HFFc6 (cell line): ENCODE measurements at regions not wholly inside any gene's neighbourhood (a gene's known extent, or its start where the extent isn't known, plus 50 kb on each side); places are given as distances from the start of the nearest gene placed in this dataset.
"Not testable (repeated sequence)": the region's sequence is repeated elsewhere in the genome, so short reads cannot be mapped to it uniquely, and the experiment has no call there.

Experiments used
- DNase-seq: peaks from one replicate; pipeline ENCODE4 v3.0.0-alpha.2; 2018
- H3K27ac Mint-ChIP-seq: 2 replicates; pipeline ENCODE4 v1.8.0; 2020; ENCODE audit warnings: mild to moderate bottlenecking, mixed read lengths
- H3K27me3 Mint-ChIP-seq: 2 replicates; pipeline ENCODE4 v1.8.0; 2021; ENCODE audit warnings: mild to moderate bottlenecking, moderate library complexity, mixed read lengths; ENCODE audit not compliant: insufficient read depth
- H3K36me3 Mint-ChIP-seq: 2 replicates; pipeline ENCODE4 v1.8.0; 2021; ENCODE audit warnings: low read depth, mixed read lengths
- H3K4me1 Mint-ChIP-seq: 2 replicates; pipeline ENCODE4 v1.8.0; 2020; ENCODE audit warnings: low read depth, mixed read lengths
- H3K4me3 Mint-ChIP-seq: 2 replicates; pipeline ENCODE4 v1.8.0; 2020; ENCODE audit warnings: mild to moderate bottlenecking, moderate library complexity, mixed read lengths
- H3K9me3 Mint-ChIP-seq: 2 replicates; pipeline ENCODE4 v1.8.0; 2020; ENCODE audit warnings: mild to moderate bottlenecking, mixed read lengths

DNA sequence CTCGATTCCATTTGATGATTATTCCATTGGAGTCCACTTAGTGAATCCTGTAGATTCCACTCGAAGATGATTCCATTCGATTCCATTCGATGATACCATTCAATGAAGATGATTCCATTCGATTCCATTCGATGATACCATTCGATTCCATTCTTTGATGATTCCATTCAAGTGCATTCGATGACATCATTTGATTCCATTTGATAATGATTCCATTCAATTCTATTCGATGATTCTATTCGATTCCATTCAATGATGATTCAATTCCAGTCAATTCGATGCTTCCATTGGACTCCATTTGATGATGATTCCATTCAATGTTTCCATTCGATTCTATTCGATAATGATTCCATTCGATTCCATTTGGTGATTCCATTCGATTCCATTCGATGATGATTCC, 1150.0 kb downstream of the TP53TG3F start:
- not testable (repeated sequence) for DNase-seq, H3K27ac Mint-ChIP-seq, H3K27me3 Mint-ChIP-seq, H3K4me1 Mint-ChIP-seq, H3K4me3 Mint-ChIP-seq
- peaks cover 93% of the 10 kb centered on the region for H3K9me3 Mint-ChIP-seq
- H3K36me3 Mint-ChIP-seq = peaks cover 25% of the 10 kb centered on the region
